ENCODE measurements at regions not wholly inside any gene's neighbourhood (a gene's known extent, or its start where the extent isn't known, plus 50 kb on each side); places are given as distances from the start of the nearest gene placed in this dataset.

DNA sequence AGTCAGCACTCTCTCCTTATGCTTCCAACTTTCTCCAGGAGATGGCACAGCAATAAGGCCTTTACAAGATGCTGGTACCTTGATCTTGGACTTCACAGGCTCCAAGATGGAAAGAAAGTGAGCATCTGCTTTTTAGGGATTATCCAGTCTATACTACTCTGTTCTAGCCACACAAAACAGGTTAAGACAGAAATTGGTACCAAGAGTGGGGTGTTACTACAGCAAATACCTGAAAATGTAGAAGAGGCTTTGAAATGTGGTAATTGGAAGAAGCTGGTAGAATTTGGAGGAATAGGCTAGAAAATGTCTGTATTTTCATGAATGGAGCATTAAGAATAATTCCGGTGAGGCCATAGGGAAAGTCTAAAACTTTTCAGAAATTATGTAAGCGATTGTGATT lies 484.8 kb upstream of the GRIA1 start:
- TF ChIP-seq, protein P1, sequence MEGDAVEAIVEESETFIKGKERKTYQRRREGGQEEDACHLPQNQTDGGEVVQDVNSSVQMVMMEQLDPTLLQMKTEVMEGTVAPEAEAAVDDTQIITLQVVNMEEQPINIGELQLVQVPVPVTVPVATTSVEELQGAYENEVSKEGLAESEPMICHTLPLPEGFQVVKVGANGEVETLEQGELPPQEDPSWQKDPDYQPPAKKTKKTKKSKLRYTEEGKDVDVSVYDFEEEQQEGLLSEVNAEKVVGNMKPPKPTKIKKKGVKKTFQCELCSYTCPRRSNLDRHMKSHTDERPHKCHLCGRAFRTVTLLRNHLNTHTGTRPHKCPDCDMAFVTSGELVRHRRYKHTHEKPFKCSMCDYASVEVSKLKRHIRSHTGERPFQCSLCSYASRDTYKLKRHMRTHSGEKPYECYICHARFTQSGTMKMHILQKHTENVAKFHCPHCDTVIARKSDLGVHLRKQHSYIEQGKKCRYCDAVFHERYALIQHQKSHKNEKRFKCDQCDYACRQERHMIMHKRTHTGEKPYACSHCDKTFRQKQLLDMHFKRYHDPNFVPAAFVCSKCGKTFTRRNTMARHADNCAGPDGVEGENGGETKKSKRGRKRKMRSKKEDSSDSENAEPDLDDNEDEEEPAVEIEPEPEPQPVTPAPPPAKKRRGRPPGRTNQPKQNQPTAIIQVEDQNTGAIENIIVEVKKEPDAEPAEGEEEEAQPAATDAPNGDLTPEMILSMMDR (IDR thresholded peaks at IDR 0.05): no peak
- TF ChIP-seq POLR2AphosphoS5 (IDR thresholded peaks at IDR 0.05) (no peak), POLR2A (IDR thresholded peaks at IDR 0.05) (no peak)
